ENCODE measurements at regions not wholly inside any gene's neighbourhood (a gene's known extent, or its start where the extent isn't known, plus 50 kb on each side); places are given as distances from the start of the nearest gene placed in this dataset.

DNA sequence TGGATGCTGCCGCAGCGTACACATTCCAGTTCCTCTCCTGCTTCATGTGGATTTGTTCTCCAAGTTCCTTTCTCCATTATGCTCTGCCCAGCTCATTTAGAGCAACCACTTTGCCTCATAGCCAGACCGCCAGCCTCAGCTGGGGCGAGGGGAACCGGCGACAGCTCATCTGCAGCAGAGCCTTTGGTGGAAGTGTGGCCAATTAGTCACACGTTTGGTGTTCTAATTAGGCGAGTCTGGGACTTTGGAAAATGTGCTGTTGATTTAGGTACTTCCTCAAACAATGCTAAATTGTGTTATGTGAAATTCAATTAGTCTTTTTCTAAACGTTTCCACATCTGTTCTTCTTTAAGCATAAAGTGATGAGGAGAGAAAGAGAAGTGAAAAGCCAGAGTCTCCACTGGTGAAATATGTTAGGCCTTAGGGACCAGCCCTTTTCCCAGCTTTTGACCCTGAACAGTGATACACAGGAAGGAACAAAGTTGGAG lies 217.9 kb downstream of the TBX18 start:
- TF ChIP-seq, protein P1, sequence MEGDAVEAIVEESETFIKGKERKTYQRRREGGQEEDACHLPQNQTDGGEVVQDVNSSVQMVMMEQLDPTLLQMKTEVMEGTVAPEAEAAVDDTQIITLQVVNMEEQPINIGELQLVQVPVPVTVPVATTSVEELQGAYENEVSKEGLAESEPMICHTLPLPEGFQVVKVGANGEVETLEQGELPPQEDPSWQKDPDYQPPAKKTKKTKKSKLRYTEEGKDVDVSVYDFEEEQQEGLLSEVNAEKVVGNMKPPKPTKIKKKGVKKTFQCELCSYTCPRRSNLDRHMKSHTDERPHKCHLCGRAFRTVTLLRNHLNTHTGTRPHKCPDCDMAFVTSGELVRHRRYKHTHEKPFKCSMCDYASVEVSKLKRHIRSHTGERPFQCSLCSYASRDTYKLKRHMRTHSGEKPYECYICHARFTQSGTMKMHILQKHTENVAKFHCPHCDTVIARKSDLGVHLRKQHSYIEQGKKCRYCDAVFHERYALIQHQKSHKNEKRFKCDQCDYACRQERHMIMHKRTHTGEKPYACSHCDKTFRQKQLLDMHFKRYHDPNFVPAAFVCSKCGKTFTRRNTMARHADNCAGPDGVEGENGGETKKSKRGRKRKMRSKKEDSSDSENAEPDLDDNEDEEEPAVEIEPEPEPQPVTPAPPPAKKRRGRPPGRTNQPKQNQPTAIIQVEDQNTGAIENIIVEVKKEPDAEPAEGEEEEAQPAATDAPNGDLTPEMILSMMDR (conservative IDR thresholded peaks at IDR 0.05; ENCODE audit: low read depth in 2 of 2): no peak
- no peak for TF ChIP-seq EZH2phosphoT487 (IDR thresholded peaks at IDR 0.05; ENCODE audit: unreplicated experiment)
- TF ChIP-seq CREB1 (CRISPR knock-in tag; IDR thresholded peaks at IDR 0.05; ENCODE audit: low read depth): no peak
- TF ChIP-seq EZH2 (IDR thresholded peaks at IDR 0.05; ENCODE audit: low read depth, unreplicated experiment): no peak
- no peak for TF ChIP-seq POLR2AphosphoS5 (IDR thresholded peaks at IDR 0.05; ENCODE audit: low read depth)
- no peak for TF ChIP-seq JUNB (IDR thresholded peaks at IDR 0.05; ENCODE audit: unreplicated experiment)
- TF ChIP-seq, protein P2, sequence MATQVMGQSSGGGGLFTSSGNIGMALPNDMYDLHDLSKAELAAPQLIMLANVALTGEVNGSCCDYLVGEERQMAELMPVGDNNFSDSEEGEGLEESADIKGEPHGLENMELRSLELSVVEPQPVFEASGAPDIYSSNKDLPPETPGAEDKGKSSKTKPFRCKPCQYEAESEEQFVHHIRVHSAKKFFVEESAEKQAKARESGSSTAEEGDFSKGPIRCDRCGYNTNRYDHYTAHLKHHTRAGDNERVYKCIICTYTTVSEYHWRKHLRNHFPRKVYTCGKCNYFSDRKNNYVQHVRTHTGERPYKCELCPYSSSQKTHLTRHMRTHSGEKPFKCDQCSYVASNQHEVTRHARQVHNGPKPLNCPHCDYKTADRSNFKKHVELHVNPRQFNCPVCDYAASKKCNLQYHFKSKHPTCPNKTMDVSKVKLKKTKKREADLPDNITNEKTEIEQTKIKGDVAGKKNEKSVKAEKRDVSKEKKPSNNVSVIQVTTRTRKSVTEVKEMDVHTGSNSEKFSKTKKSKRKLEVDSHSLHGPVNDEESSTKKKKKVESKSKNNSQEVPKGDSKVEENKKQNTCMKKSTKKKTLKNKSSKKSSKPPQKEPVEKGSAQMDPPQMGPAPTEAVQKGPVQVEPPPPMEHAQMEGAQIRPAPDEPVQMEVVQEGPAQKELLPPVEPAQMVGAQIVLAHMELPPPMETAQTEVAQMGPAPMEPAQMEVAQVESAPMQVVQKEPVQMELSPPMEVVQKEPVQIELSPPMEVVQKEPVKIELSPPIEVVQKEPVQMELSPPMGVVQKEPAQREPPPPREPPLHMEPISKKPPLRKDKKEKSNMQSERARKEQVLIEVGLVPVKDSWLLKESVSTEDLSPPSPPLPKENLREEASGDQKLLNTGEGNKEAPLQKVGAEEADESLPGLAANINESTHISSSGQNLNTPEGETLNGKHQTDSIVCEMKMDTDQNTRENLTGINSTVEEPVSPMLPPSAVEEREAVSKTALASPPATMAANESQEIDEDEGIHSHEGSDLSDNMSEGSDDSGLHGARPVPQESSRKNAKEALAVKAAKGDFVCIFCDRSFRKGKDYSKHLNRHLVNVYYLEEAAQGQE (IDR thresholded peaks at IDR 0.05; ENCODE audit: unreplicated experiment): no peak
